ENCODE measurements at regions not wholly inside any gene's neighbourhood (a gene's known extent, or its start where the extent isn't known, plus 50 kb on each side); places are given as distances from the start of the nearest gene placed in this dataset.

- TF ChIP-seq CTCF (IDR thresholded peaks at IDR 0.05; ENCODE audit: low read depth, low read length, poor library complexity, severe bottlenecking) (no peak), EZH2phosphoT487 (IDR thresholded peaks at IDR 0.05; ENCODE audit: borderline replicate concordance, low read length) (no peak)
Observed at GRCh38 chr11:42319921-42320320, 860.5 kb upstream of the LRRC4C start.

Measured in DOHH2 (cell line).